ENCODE measurements at regions not wholly inside any gene's neighbourhood (a gene's known extent, or its start where the extent isn't known, plus 50 kb on each side); places are given as distances from the start of the nearest gene placed in this dataset.

- Histone ChIP-seq H3K36me3 (replicated peaks in 1 of 2; ENCODE audit: control insufficient read depth in 1 of 2, insufficient read depth in 2 of 2, low read length in 1 of 2) (no peaks in the 10 kb centered on the region), H2AFZ (ENCODE audit: low read depth) (no peak overlapping the region), H3K4me3 (ENCODE audit: low read depth in 2 of 2, low read length in 1 of 2) (no peak overlapping the region), H3F3A (replicated peaks; ENCODE audit: insufficient read depth) (peaks cover 10% of the 10 kb centered on the region), H4K20me1 (ENCODE audit: insufficient read depth) (no peaks in the 10 kb centered on the region), H3K9me3 (no peaks in the 10 kb centered on the region), H3K9ac (no peak overlapping the region), H3K79me2 (ENCODE audit: insufficient read depth) (no peaks in the 10 kb centered on the region), H3K4me1 (ENCODE audit: control insufficient read depth in 1 of 2, insufficient read depth in 2 of 2, low read depth in 1 of 2, low read length in 1 of 2) (peaks cover 0 to 6% of the 10 kb centered on the region in 2 experiments; a peak in 1 of 4 replicates), H3K27me3 (ENCODE audit: insufficient read depth) (no peaks in the 10 kb centered on the region), H3K9me2 (no peaks in the 10 kb centered on the region), H3K4me2 (no peak overlapping the region), H3K27ac (ENCODE audit: low read depth in 2 of 2, low read length in 1 of 2) (no peak overlapping the region)
- TF ChIP-seq EP300 (IDR thresholded peaks at IDR 0.05; ENCODE audit: borderline replicate concordance in 1 of 2, low read depth in 1 of 2, low read length in 1 of 2), result no peak
- no peak for DNase-seq
- POLR2A ChIA-PET, result no interaction called here
- WGBS (ENCODE audit: low lambda C conversion rate), result 72% methylated on average over 5 of the region's 5 CpGs
- CTCF ChIA-PET, result no interaction called here
Measured at GRCh38 chr2:54394392-54394791, 61.7 kb upstream of the SPTBN1 start.

- H3K4me1 ChIP-seq (ENCODE audit: control insufficient read depth in 1 of 2, insufficient read depth in 2 of 2, low read depth in 1 of 2, low read length in 1 of 2), result peaks cover 0 to 6% of the 10 kb centered on the region in 2 experiments; a peak in 1 of 4 replicates
- H4K20me1 ChIP-seq (ENCODE audit: insufficient read depth), result no peaks in the 10 kb centered on the region
- H3K27me3 ChIP-seq (ENCODE audit: insufficient read depth), result no peaks in the 10 kb centered on the region
- no peaks in the 10 kb centered on the region for H3K36me3 ChIP-seq (replicated peaks in 1 of 2; ENCODE audit: control insufficient read depth in 1 of 2, insufficient read depth in 2 of 2, low read length in 1 of 2)
- CTCF ChIA-PET, result interaction anchor here (1.3 kb wide), 1 partner anchor 11 kb away, joined by 3 read pairs; no protein-coding TSS in a partner anchor
- H2AFZ ChIP-seq (ENCODE audit: low read depth), result 0 out of 2 replicates have a peak overlapping the region, but pooled peaks have one; percentile 35
- POLR2A ChIA-PET, result no interaction called here
- no peaks in the 10 kb centered on the region for H3K79me2 ChIP-seq (ENCODE audit: insufficient read depth)
- peak; percentile 97 for TF ChIP-seq TCF12 (IDR thresholded peaks at IDR 0.05)
- peak in 1 of 2 experiments; percentile 68; a peak in 1 of 4 replicates for TF ChIP-seq EP300 (IDR thresholded peaks at IDR 0.05; ENCODE audit: borderline replicate concordance in 1 of 2, low read depth in 1 of 2, low read length in 1 of 2)
- peak; percentile 60; the same call in 1 of the 2 replicates for TF ChIP-seq POLR2AphosphoS5 (IDR thresholded peaks at IDR 0.05; ENCODE audit: low read depth, low read length)
- TF ChIP-seq FOXJ3 (CRISPR knock-in tag; IDR thresholded peaks at IDR 0.05), result no peak
- TF ChIP-seq NFIC (IDR thresholded peaks at IDR 0.05; ENCODE audit: borderline replicate concordance), result peak; percentile 82
- TF ChIP-seq GABPA (IDR thresholded peaks at IDR 0.05; ENCODE audit: low read depth), result 0 out of 2 replicates have a peak, but pooled peaks have one; percentile 21
- TF ChIP-seq SIN3A (IDR thresholded peaks at IDR 0.05; ENCODE audit: borderline replicate concordance, low read depth, low read length), result no peak
- no peak for TF ChIP-seq CHD2 (IDR thresholded peaks at IDR 0.05; ENCODE audit: low read length, partially characterized antibody)
- peak; percentile 54; the same call in 1 of the 2 replicates for TF ChIP-seq PBX3 (IDR thresholded peaks at IDR 0.05)
- TF ChIP-seq MEF2A (IDR thresholded peaks at IDR 0.05; ENCODE audit: borderline replicate concordance, low read depth), result no peak
- no peak for TF ChIP-seq FOXM1 (IDR thresholded peaks at IDR 0.05; ENCODE audit: low read depth)
- TF ChIP-seq JUND (IDR thresholded peaks at IDR 0.05), result peak; percentile 83
- TF ChIP-seq FOSL2 (IDR thresholded peaks at IDR 0.05; ENCODE audit: borderline replicate concordance, low read depth), result peak; percentile 86
- TF ChIP-seq NRF1 (IDR thresholded peaks at IDR 0.05; ENCODE audit: low read depth, low read length), result no peak
- TF ChIP-seq TEAD4 (IDR thresholded peaks at IDR 0.05; ENCODE audit: borderline replicate concordance, insufficient read depth), result 0 out of 2 replicates have a peak, but pooled peaks have one; percentile 41
- TF ChIP-seq YY1 (IDR thresholded peaks at IDR 0.05; ENCODE audit: low read depth), result no peak
- TF ChIP-seq EZH2phosphoT487 (IDR thresholded peaks at IDR 0.05; ENCODE audit: borderline replicate concordance, low read depth), result no peak
- no peak for TF ChIP-seq SMC3 (IDR thresholded peaks at IDR 0.05; ENCODE audit: low read depth, low read length)
- peak; percentile 83 for TF ChIP-seq MAX (IDR thresholded peaks at IDR 0.05; ENCODE audit: low read depth)
- no peak overlapping the region for H3K4me3 ChIP-seq (ENCODE audit: low read depth in 2 of 2, low read length in 1 of 2)
- 39% methylated on average over 7 of the region's 7 CpGs for WGBS (ENCODE audit: low lambda C conversion rate)
- H3K9me3 ChIP-seq, result no peaks in the 10 kb centered on the region
- peak overlapping the region in 1 of 2 experiments; percentile 62; a peak in 1 of 4 replicates for H3K27ac ChIP-seq (ENCODE audit: low read depth in 2 of 2, low read length in 1 of 2)
- no peak overlapping the region for H3K9ac ChIP-seq
- peaks cover 10% of the 10 kb centered on the region for H3F3A ChIP-seq (replicated peaks; ENCODE audit: insufficient read depth)
- H3K4me2 ChIP-seq, result peak overlapping the region; percentile 57; the same call in 1 of the 2 replicates
- DNase-seq, result no peak
- no peaks in the 10 kb centered on the region for H3K9me2 ChIP-seq
Measured at GRCh38 chr2:54396107-54396506, 60.0 kb upstream of the SPTBN1 start.
